Ishikawa (cell line): ENCODE measurements at regions not wholly inside any gene's neighbourhood (a gene's known extent, or its start where the extent isn't known, plus 50 kb on each side); places are given as distances from the start of the nearest gene placed in this dataset.

Experiments
- RAD21 ChIP-seq: IDR thresholded peaks from 2 replicates; pipeline ENCODE4 v1.6.1; 2012; ENCODE audit warnings: low read depth
- TEAD4 ChIP-seq: IDR thresholded peaks from 2 replicates; pipeline ENCODE4 v1.6.1; 2012
- YY1 ChIP-seq: IDR thresholded peaks from 2 replicates; pipeline ENCODE4 v1.6.1; 2012; ENCODE audit warnings: low read depth
- TF ChIP-seq, protein P1 (sequence below): IDR thresholded peaks from 2 replicates; pipeline ENCODE4 v1.6.1; 2012; ENCODE audit warnings: low read depth, mild to moderate bottlenecking
- TF ChIP-seq, protein P2 (sequence below): IDR thresholded peaks from 2 replicates; pipeline ENCODE4 v1.6.1; 2012

DNA sequence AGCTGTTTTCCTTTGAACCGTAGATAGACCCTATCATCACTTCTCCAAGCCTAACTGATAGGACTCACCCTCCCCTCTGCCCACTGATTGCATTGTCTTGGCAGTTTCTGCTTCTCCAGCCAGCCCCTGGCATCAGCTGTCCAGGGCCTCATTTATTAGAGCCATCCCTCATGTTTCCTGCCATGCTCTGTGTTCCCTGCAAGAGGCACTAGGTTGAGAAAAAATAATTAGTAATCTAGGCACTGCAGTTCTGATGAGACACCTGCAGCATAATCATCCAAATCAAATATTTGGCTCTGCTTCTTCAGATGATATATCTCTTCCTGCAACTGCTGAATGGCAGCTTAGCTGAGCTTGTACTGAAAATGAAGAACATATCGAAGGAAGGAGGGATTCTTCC, 303.0 kb upstream of the TLE4 start:
- no peak for TF ChIP-seq RAD21
- TF ChIP-seq, protein P1, sequence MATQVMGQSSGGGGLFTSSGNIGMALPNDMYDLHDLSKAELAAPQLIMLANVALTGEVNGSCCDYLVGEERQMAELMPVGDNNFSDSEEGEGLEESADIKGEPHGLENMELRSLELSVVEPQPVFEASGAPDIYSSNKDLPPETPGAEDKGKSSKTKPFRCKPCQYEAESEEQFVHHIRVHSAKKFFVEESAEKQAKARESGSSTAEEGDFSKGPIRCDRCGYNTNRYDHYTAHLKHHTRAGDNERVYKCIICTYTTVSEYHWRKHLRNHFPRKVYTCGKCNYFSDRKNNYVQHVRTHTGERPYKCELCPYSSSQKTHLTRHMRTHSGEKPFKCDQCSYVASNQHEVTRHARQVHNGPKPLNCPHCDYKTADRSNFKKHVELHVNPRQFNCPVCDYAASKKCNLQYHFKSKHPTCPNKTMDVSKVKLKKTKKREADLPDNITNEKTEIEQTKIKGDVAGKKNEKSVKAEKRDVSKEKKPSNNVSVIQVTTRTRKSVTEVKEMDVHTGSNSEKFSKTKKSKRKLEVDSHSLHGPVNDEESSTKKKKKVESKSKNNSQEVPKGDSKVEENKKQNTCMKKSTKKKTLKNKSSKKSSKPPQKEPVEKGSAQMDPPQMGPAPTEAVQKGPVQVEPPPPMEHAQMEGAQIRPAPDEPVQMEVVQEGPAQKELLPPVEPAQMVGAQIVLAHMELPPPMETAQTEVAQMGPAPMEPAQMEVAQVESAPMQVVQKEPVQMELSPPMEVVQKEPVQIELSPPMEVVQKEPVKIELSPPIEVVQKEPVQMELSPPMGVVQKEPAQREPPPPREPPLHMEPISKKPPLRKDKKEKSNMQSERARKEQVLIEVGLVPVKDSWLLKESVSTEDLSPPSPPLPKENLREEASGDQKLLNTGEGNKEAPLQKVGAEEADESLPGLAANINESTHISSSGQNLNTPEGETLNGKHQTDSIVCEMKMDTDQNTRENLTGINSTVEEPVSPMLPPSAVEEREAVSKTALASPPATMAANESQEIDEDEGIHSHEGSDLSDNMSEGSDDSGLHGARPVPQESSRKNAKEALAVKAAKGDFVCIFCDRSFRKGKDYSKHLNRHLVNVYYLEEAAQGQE, result no peak
- TF ChIP-seq, protein P2, sequence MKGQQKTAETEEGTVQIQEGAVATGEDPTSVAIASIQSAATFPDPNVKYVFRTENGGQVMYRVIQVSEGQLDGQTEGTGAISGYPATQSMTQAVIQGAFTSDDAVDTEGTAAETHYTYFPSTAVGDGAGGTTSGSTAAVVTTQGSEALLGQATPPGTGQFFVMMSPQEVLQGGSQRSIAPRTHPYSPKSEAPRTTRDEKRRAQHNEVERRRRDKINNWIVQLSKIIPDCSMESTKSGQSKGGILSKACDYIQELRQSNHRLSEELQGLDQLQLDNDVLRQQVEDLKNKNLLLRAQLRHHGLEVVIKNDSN, result no peak
- no peak for TF ChIP-seq TEAD4
- TF ChIP-seq YY1, result no peak
